ENCODE measurements at regions not wholly inside any gene's neighbourhood (a gene's known extent, or its start where the extent isn't known, plus 50 kb on each side); places are given as distances from the start of the nearest gene placed in this dataset.

DNA sequence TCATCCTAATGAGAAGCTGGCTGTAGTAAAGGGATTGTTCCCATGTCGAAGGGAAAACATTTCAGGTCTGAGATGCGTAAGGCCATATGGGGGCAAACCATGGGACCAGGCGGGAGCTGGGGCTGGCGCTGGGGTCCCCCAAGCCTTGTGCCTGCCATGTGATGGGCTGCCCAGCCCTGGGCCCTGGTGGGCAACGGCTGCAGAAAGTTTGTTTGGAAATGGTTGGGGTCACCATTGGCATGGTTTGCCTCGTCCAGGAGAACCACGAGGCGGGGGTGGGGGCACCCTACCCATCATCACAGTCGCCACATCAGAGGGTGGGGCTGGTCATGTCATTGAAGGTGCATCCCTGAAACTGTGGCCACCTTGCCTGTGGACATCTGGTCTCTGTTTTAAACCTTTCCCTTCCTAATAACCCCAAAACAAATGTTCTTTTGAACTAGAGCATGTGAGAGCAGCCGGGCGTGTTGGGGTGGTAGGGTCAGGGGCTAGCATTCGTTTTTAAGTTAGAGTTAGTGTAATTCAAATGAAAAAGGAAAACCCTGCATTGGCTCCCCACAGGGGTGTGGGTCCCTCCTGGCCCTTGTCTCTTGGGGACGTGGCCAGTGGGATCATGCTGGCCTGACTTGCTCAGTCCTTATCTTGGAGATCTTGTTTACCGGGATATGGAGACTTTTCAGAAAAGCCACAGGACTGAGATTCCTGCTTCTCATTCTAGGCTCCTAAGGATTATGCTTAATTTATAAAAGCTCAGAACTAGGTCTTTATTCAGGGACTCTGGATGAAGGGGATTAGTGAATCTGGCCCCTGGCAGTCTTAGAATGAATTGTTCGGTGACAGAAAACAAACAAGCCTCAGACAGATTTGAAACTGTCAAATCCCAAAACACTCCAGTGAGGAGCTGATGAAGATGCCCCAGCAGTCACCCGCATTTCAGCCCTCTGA is 98.5 kb downstream of the CTTN start:
- TF ChIP-seq TARDBP (IDR thresholded peaks at IDR 0.05) (no peak), FOXM1 (IDR thresholded peaks at IDR 0.05; ENCODE audit: borderline replicate concordance) (no peak), L3MBTL2 (conservative IDR thresholded peaks at IDR 0.05) (no peak), FOXA1 (IDR thresholded peaks at IDR 0.05) (no peak), HDGF (IDR thresholded peaks at IDR 0.05; ENCODE audit: borderline replicate concordance) (no peak), SP1 (IDR thresholded peaks at IDR 0.05) (no peak), BHLHE40 (IDR thresholded peaks at IDR 0.05; ENCODE audit: borderline replicate concordance) (no peak), LEF1 (IDR thresholded peaks at IDR 0.05; ENCODE audit: borderline replicate concordance) (no peak), CTBP1 (IDR thresholded peaks at IDR 0.05; ENCODE audit: borderline replicate concordance) (no peak), ARNT (IDR thresholded peaks at IDR 0.05) (no peak), SUZ12 (IDR thresholded peaks at IDR 0.05) (no peak), FOXK2 (IDR thresholded peaks at IDR 0.05) (no peak), ELF4 (IDR thresholded peaks at IDR 0.05) (no peak)
- TF ChIP-seq, protein P1, sequence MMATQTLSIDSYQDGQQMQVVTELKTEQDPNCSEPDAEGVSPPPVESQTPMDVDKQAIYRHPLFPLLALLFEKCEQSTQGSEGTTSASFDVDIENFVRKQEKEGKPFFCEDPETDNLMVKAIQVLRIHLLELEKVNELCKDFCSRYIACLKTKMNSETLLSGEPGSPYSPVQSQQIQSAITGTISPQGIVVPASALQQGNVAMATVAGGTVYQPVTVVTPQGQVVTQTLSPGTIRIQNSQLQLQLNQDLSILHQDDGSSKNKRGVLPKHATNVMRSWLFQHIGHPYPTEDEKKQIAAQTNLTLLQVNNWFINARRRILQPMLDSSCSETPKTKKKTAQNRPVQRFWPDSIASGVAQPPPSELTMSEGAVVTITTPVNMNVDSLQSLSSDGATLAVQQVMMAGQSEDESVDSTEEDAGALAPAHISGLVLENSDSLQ (IDR thresholded peaks at IDR 0.05) = no peak

Data from HEK293T (cell line).